Vagina (tissue), 2 donors: ENCODE measurements at regions not wholly inside any gene's neighbourhood (a gene's known extent, or its start where the extent isn't known, plus 50 kb on each side); places are given as distances from the start of the nearest gene placed in this dataset.

Source experiments
- DNase-seq, 2 donors: peaks; one replicate each; pipeline ENCODE4 v3.0.0-alpha.2; 2017; ENCODE audit errors: extremely low spot score in 2 of 2
- H3K27ac ChIP-seq: fragments of 200-600 bp; sonication (generic); one replicate; pipeline ENCODE4 v1.5.1; 2019
- H3K27me3 ChIP-seq: fragments of 200-600 bp; sonication (generic); one replicate; pipeline ENCODE4 v1.5.1; 2019
- H3K36me3 ChIP-seq, 2 donors: fragments of 200-600 bp; sonication (generic); one replicate each; pipeline ENCODE4 v1.5.1; 2017 to 2019
- H3K4me1 ChIP-seq: fragments of 200-600 bp; sonication (generic); one replicate; pipeline ENCODE4 v1.5.1; 2019
- H3K4me3 ChIP-seq, 2 donors: fragments of 200-600 bp; sonication (generic); 1 replicate in 1 of 2; 2 replicates in 1 of 2; pipeline ENCODE4 v1.5.1; 2016 to 2019
- H3K9me3 ChIP-seq: fragments of 200-600 bp; sonication (generic); one replicate; pipeline ENCODE4 v1.5.1; 2019
- POLR2A ChIP-seq, 2 donors: fragments of 450-650 bp; IDR thresholded peaks; one replicate each; pipeline ENCODE4 v1.6.1; 2017; ENCODE audit warnings: antibody characterized with exemption in 2 of 2, mild to moderate bottlenecking in 2 of 2, moderate library complexity in 2 of 2
- POLR2AphosphoS5 ChIP-seq, 2 donors: sonication (generic); formaldehyde crosslinking; IDR thresholded peaks; one replicate each; pipeline ENCODE4 v1.9.0; 2017; ENCODE audit warnings: antibody characterized with exemption in 2 of 2, mild to moderate bottlenecking in 2 of 2, low read depth in 1 of 2; ENCODE audit not compliant: insufficient read depth in 1 of 2
- intact Hi-C: fragments of 100-400 bp; cut with DNase I; formaldehyde crosslinking; loops from one replicate; pipeline ENCODE4 v1.15.1; 2023
- TF ChIP-seq, protein P1 (sequence below), 3 experiments: fragments of 450-650 bp in 2 of 3; fragments of 200-600 bp in 1 of 3; sonication (generic) in 1 of 3; IDR thresholded peaks; one replicate each; pipeline ENCODE4 v1.5.1; 2017 to 2019; ENCODE audit warnings: antibody characterized with exemption in 3 of 3, mild to moderate bottlenecking in 2 of 3, moderate library complexity in 2 of 3

DNA sequence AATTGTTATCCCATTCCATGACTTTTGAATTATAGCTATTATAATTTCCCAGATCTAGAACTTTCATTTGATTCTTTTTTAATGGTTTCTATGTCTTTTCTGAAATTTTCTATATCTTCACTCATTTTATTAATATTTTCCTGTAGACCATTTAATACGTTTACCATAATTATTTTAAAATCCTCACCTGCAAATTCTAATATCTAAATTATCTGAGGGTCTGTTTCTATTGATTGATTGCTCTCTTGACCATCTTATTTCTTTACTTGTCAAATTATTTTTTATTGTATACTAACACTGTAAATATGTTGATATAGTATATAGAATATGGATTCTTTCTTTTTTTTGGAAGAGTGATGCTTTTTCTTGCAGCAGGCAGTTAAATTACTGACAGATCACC, 229.3 kb upstream of the CTBP2 start:
- H3K9me3 ChIP-seq, result no peaks in the 10 kb centered on the region
- H3K36me3 ChIP-seq, result no peaks in the 10 kb centered on the region
- no peak overlapping the region for H3K27ac ChIP-seq
- H3K4me3 ChIP-seq, result no peak overlapping the region
- H3K4me1 ChIP-seq, result no peaks in the 10 kb centered on the region
- TF ChIP-seq POLR2AphosphoS5 (IDR thresholded peaks at IDR 0.05; ENCODE audit: insufficient read depth in 1 of 2, low read depth in 1 of 2) (no peak), POLR2A (IDR thresholded peaks at IDR 0.05) (no peak)
- TF ChIP-seq, protein P1, sequence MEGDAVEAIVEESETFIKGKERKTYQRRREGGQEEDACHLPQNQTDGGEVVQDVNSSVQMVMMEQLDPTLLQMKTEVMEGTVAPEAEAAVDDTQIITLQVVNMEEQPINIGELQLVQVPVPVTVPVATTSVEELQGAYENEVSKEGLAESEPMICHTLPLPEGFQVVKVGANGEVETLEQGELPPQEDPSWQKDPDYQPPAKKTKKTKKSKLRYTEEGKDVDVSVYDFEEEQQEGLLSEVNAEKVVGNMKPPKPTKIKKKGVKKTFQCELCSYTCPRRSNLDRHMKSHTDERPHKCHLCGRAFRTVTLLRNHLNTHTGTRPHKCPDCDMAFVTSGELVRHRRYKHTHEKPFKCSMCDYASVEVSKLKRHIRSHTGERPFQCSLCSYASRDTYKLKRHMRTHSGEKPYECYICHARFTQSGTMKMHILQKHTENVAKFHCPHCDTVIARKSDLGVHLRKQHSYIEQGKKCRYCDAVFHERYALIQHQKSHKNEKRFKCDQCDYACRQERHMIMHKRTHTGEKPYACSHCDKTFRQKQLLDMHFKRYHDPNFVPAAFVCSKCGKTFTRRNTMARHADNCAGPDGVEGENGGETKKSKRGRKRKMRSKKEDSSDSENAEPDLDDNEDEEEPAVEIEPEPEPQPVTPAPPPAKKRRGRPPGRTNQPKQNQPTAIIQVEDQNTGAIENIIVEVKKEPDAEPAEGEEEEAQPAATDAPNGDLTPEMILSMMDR (IDR thresholded peaks at IDR 0.05), result no peak
- intact Hi-C loops, result no loop called here
- no peaks in the 10 kb centered on the region for H3K27me3 ChIP-seq
- DNase-seq, result no peak

DNA sequence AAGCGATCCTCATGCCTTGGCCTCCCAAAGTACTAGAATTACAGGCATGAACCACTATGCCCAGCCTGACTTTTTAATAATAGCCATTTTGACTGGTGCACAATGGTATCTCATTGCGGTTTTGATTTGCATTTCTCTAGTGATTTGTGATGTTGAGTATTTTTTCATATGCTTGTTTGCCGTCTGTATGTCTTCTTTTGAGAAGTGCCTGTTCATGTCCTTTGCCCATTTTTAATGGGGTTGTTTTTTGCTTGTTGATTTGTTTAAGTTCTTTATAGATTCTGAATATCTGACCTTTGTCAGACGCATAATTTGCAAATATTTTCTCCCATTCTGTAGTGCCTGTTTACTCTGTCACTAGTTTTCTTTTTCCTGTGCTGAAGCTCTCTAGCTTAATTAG, 219.2 kb upstream of the CTBP2 start:
- no peak for DNase-seq
- TF ChIP-seq POLR2A (IDR thresholded peaks at IDR 0.05), result no peak
- no peak for TF ChIP-seq POLR2AphosphoS5 (IDR thresholded peaks at IDR 0.05; ENCODE audit: insufficient read depth in 1 of 2, low read depth in 1 of 2)
- TF ChIP-seq, protein P1 (IDR thresholded peaks at IDR 0.05), result no peak
- Histone ChIP-seq H3K9me3 (no peaks in the 10 kb centered on the region), H3K27ac (no peak overlapping the region), H3K4me1 (no peaks in the 10 kb centered on the region), H3K36me3 (no peaks in the 10 kb centered on the region), H3K27me3 (no peaks in the 10 kb centered on the region), H3K4me3 (no peak overlapping the region)
- intact Hi-C loops, result no loop called here

DNA sequence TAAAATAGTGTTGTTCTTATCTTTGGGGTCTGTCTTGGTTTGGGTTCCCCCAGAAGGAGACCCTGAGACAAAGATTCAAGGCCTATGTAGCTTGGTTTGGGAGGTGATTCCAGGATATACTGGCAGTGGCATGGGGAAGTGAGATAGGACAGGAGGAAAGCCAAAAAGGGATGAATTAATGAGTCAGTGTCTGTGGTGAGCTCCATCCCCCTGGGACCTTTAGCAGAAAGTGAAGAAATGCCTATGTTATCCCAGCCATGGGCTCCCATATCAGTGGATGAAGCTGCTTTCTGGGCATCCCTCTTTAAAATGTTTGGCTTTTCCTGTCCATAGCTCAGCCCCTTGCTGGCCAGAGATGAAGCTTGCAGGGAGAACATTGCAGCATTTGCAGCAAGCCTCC, 217.0 kb upstream of the CTBP2 start:
- DNase-seq, result no peak
- H3K27me3 ChIP-seq, result no peaks in the 10 kb centered on the region
- TF ChIP-seq POLR2AphosphoS5 (IDR thresholded peaks at IDR 0.05; ENCODE audit: insufficient read depth in 1 of 2, low read depth in 1 of 2), result no peak
- no peak for TF ChIP-seq POLR2A (IDR thresholded peaks at IDR 0.05)
- TF ChIP-seq, protein P1 (IDR thresholded peaks at IDR 0.05), result no peak
- H3K9me3 ChIP-seq, result no peaks in the 10 kb centered on the region
- no peak overlapping the region for H3K27ac ChIP-seq
- H3K36me3 ChIP-seq, result no peaks in the 10 kb centered on the region
- no peak overlapping the region for H3K4me3 ChIP-seq
- intact Hi-C loops, result no loop called here
- H3K4me1 ChIP-seq, result no peaks in the 10 kb centered on the region

DNA sequence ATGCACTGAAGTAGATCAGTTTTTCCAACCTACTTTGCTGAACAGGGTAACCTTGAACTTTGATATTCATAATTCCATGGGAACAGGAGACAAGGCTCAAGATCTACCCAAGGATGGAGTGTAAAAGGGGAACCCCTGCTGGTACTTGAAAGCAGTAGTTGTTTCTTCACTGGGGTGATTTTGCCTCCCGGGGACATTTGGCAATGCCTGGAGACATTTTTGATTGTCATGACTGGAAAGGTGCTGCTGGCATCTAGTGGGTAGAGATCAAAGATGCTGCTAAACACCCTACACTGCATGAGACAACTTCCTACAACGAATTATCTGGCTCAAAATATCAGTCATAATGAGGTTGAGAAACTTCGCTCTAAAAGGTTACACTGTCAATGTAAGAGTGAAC, 214.8 kb upstream of the CTBP2 start:
- H3K36me3 ChIP-seq, result no peaks in the 10 kb centered on the region
- no peaks in the 10 kb centered on the region for H3K27me3 ChIP-seq
- no peak overlapping the region for H3K27ac ChIP-seq
- TF ChIP-seq, protein P1 (IDR thresholded peaks at IDR 0.05), result no peak
- TF ChIP-seq POLR2A (IDR thresholded peaks at IDR 0.05) (no peak), POLR2AphosphoS5 (IDR thresholded peaks at IDR 0.05; ENCODE audit: insufficient read depth in 1 of 2, low read depth in 1 of 2) (no peak)
- H3K4me1 ChIP-seq, result no peaks in the 10 kb centered on the region
- no peak for DNase-seq
- H3K4me3 ChIP-seq, result no peak overlapping the region
- H3K9me3 ChIP-seq, result no peaks in the 10 kb centered on the region
- intact Hi-C loops, result no loop called here

DNA sequence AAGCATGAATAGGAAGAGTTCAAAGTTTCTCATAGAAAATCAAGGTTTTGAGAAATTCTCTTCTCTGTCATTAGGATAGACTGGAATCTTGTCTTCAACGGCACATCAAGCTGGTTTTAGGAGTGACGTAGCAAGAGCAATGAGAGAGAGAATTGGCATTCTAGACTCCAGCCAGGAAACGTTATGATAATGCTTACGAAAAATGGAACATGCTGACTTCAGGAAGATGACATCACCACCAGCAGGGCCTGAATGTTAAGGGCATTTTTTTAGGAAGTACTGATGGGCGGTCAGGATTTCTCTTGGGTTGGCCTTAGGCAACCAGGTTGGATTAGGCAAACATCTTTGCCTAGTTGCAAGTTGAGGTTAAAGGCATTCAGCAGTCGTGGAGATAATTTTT, 213.2 kb upstream of the CTBP2 start:
- no peaks in the 10 kb centered on the region for H3K4me1 ChIP-seq
- no peak overlapping the region for H3K27ac ChIP-seq
- intact Hi-C loops, result no loop called here
- H3K4me3 ChIP-seq, result no peak overlapping the region
- H3K9me3 ChIP-seq, result no peaks in the 10 kb centered on the region
- H3K27me3 ChIP-seq, result no peaks in the 10 kb centered on the region
- DNase-seq, result no peak
- TF ChIP-seq, protein P1 (IDR thresholded peaks at IDR 0.05), result no peak
- no peaks in the 10 kb centered on the region for H3K36me3 ChIP-seq
